SK-N-SH (cell line): ENCODE measurements at regions not wholly inside any gene's neighbourhood (a gene's known extent, or its start where the extent isn't known, plus 50 kb on each side); places are given as distances from the start of the nearest gene placed in this dataset.

Experiments
- CTCF ChIA-PET: fragments of 300-600, 350-600 bp; formaldehyde crosslinking; extraction: SDS; loops from one replicate; lab custom pipeline; 2021; lab: Yijun Ruan, JAX
- POLR2A ChIA-PET: fragments of 350-600 bp; sonication (Branson Sonifier 250); formaldehyde crosslinking; extraction: SDS; loops from one replicate; lab custom pipeline; 2020; ENCODE audit warnings: antibody characterized with exemption, inconsistent platforms; lab: Yijun Ruan, JAX
- DNase-seq: peaks from one replicate; pipeline ENCODE4 v3.0.0; 2012
- H2AFZ ChIP-seq: fragments of 200-600 bp; sonication (generic); 2 replicates; pipeline ENCODE4 v1.8.1; 2016; ENCODE audit warnings: antibody characterized with exemption, mild to moderate bottlenecking, low read depth
- H3F3A ChIP-seq: fragments of 200-600 bp; sonication (generic); replicated peaks from 2 replicates; pipeline ENCODE3; 2016; ENCODE audit warnings: antibody characterized with exemption, mild to moderate bottlenecking; ENCODE audit not compliant: insufficient read depth
- H3K27ac ChIP-seq, 2 experiments: fragments of 200-500 bp in 1 of 2; fragments of 200-600 bp in 1 of 2; sonication (Bioruptor generic) in 1 of 2; sonication (generic), shearing (Covaris generic) in 1 of 2; 2 replicates each; pipeline versions ENCODE4 v1.5.1 to v1.6.1; 2014 to 2016; ENCODE audit warnings: low read depth in 2 of 2, inconsistent platforms in 1 of 2, low read length in 1 of 2, mild to moderate bottlenecking in 1 of 2, mixed read lengths in 1 of 2
- H3K27me3 ChIP-seq: fragments of 200-600 bp; sonication (generic), shearing (Covaris generic); 2 replicates; pipeline ENCODE4 v1.6.1; 2016; ENCODE audit warnings: mixed run types; ENCODE audit not compliant: insufficient read depth
- H3K36me3 ChIP-seq, 2 experiments: fragments of 200-500 bp in 1 of 2; fragments of 200-600 bp in 1 of 2; sonication (Bioruptor generic) in 1 of 2; sonication (generic) in 1 of 2; replicated peaks in 1 of 2; 2 replicates each; pipeline versions ENCODE3 to v1.5.1; 2014 to 2016; ENCODE audit warnings: low read length in 1 of 2, mild to moderate bottlenecking in 1 of 2; ENCODE audit not compliant: insufficient read depth in 2 of 2, control insufficient read depth in 1 of 2
- H3K4me1 ChIP-seq, 2 experiments: fragments of 200-500 bp in 1 of 2; fragments of 200-600 bp in 1 of 2; sonication (Bioruptor generic) in 1 of 2; sonication (generic), shearing (Covaris generic) in 1 of 2; 2 replicates each; pipeline versions ENCODE4 v1.5.1 to v1.6.1; 2014 to 2016; ENCODE audit warnings: low read depth in 1 of 2, low read length in 1 of 2, mixed run types in 1 of 2; ENCODE audit not compliant: insufficient read depth in 2 of 2, control insufficient read depth in 1 of 2
- H3K4me2 ChIP-seq: fragments of 200-600 bp; sonication (generic), shearing (Covaris generic); 2 replicates; pipeline ENCODE4 v1.6.1; 2017; ENCODE audit warnings: mixed run types
- H3K4me3 ChIP-seq, 2 experiments: fragments of 200-500 bp in 1 of 2; fragments of 200-600 bp in 1 of 2; sonication (Bioruptor generic) in 1 of 2; sonication (generic), shearing (Covaris generic) in 1 of 2; 2 replicates each; pipeline versions ENCODE4 v1.5.1 to v1.8.1; 2014 to 2016; ENCODE audit warnings: low read depth in 2 of 2, inconsistent platforms in 1 of 2, low read length in 1 of 2, mild to moderate bottlenecking in 1 of 2, mixed read lengths in 1 of 2, moderate library complexity in 1 of 2
- H3K79me2 ChIP-seq: fragments of 200-600 bp; sonication (generic); 2 replicates; pipeline ENCODE4 v1.8.1; 2017; ENCODE audit warnings: mild to moderate bottlenecking; ENCODE audit not compliant: insufficient read depth
- H3K9ac ChIP-seq: fragments of 200-600 bp; sonication (generic); 2 replicates; pipeline ENCODE4 v1.6.1; 2017; ENCODE audit warnings: mixed run types
- H3K9me2 ChIP-seq: fragments of 200-600 bp; sonication (generic); 2 replicates; pipeline ENCODE4 v1.6.1; 2017; ENCODE audit warnings: mixed run types
- H3K9me3 ChIP-seq: fragments of 200-600 bp; sonication (generic); 2 replicates; pipeline ENCODE4 v1.6.1; 2017; ENCODE audit warnings: mixed run types, mild to moderate bottlenecking, moderate library complexity
- H4K20me1 ChIP-seq: fragments of 200-600 bp; sonication (generic); 2 replicates; pipeline ENCODE4 v1.6.1; 2017; ENCODE audit warnings: mild to moderate bottlenecking, mixed run types; ENCODE audit not compliant: insufficient read depth
- EZH2phosphoT487 ChIP-seq: fragments of 200-600 bp; sonication (generic); IDR thresholded peaks from 2 replicates; pipeline ENCODE4 v1.6.1; 2017; ENCODE audit warnings: low read depth, mixed run types, mild to moderate bottlenecking, antibody characterized with exemption, moderate library complexity, borderline replicate concordance
- FOSL2 ChIP-seq: IDR thresholded peaks from 2 replicates; pipeline ENCODE4 v1.4.0; 2012; ENCODE audit warnings: low read depth, mild to moderate bottlenecking, moderate library complexity, borderline replicate concordance
- FOXJ3 ChIP-seq: sonication (generic); formaldehyde crosslinking; IDR thresholded peaks from 2 replicates; pipeline ENCODE4 v1.5.1; 2020; ENCODE audit warnings: mild to moderate bottlenecking, missing genetic modification reagents
- GABPA ChIP-seq: IDR thresholded peaks from 2 replicates; pipeline ENCODE4 v1.4.0; 2012; ENCODE audit warnings: low read depth, mild to moderate bottlenecking
- JUND ChIP-seq: IDR thresholded peaks from 2 replicates; pipeline ENCODE4 v1.4.0; 2012
- RAD21 ChIP-seq: IDR thresholded peaks from 2 replicates; pipeline ENCODE4 v1.6.1; 2012; ENCODE audit warnings: mild to moderate bottlenecking, low read length
- RXRA ChIP-seq: IDR thresholded peaks from 2 replicates; pipeline ENCODE4 v1.4.0; 2012; ENCODE audit warnings: low read depth, mild to moderate bottlenecking, borderline replicate concordance
- TAF1 ChIP-seq: IDR thresholded peaks from 2 replicates; pipeline ENCODE4 v1.6.1; 2012; ENCODE audit warnings: low read depth, mild to moderate bottlenecking, low read length, moderate library complexity, borderline replicate concordance
- WGBS: methylation state at CpG from one replicate; pipeline ENCODE4 v1.1.6; 2017; ENCODE audit warnings: low lambda C conversion rate; 5-methylcytosine and 5-hydroxymethylcytosine counted together
- TF ChIP-seq, protein P1 (sequence below): fragments of 150-350 bp; IDR thresholded peaks from 2 replicates; pipeline ENCODE4 v1.6.1; 2016; ENCODE audit warnings: mild to moderate bottlenecking, low read depth, low read length
- TF ChIP-seq, protein P2 (sequence below): fragments of 150-350 bp; IDR thresholded peaks from 2 replicates; pipeline ENCODE4 v1.6.1; 2017; ENCODE audit warnings: antibody characterized with exemption, low read length, low read depth, borderline replicate concordance

GRCh38 chr16:5523829-5524228 lies 426.2 kb upstream of the EEF2KMT start:
- ChIA-PET POLR2A (no interaction called here), CTCF (interaction anchor here (1.0 kb wide), 1 partner anchor 12 kb away, joined by 3 read pairs; no protein-coding TSS in a partner anchor)
- TF ChIP-seq RAD21: no peak
- TF ChIP-seq FOSL2: no peak
- no peak for TF ChIP-seq TAF1
- TF ChIP-seq, protein P1, sequence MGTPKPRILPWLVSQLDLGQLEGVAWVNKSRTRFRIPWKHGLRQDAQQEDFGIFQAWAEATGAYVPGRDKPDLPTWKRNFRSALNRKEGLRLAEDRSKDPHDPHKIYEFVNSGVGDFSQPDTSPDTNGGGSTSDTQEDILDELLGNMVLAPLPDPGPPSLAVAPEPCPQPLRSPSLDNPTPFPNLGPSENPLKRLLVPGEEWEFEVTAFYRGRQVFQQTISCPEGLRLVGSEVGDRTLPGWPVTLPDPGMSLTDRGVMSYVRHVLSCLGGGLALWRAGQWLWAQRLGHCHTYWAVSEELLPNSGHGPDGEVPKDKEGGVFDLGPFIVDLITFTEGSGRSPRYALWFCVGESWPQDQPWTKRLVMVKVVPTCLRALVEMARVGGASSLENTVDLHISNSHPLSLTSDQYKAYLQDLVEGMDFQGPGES: no peak
- TF ChIP-seq, protein P2, sequence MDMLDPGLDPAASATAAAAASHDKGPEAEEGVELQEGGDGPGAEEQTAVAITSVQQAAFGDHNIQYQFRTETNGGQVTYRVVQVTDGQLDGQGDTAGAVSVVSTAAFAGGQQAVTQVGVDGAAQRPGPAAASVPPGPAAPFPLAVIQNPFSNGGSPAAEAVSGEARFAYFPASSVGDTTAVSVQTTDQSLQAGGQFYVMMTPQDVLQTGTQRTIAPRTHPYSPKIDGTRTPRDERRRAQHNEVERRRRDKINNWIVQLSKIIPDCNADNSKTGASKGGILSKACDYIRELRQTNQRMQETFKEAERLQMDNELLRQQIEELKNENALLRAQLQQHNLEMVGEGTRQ: no peak
- TF ChIP-seq FOXJ3 (CRISPR knock-in tag): no peak
- TF ChIP-seq EZH2phosphoT487: no peak
- TF ChIP-seq JUND: no peak
- TF ChIP-seq GABPA: no peak
- no peak for TF ChIP-seq RXRA
- no peaks in the 10 kb centered on the region for H3K27me3 ChIP-seq
- 61% methylated on average over 9 of the region's 10 CpGs for WGBS
- no peaks in the 10 kb centered on the region for H3K9me3 ChIP-seq
- no peak for DNase-seq
- H3K79me2 ChIP-seq: no peaks in the 10 kb centered on the region
- H3K36me3 ChIP-seq: no peaks in the 10 kb centered on the region
- no peak overlapping the region for H3K4me2 ChIP-seq
- H3K4me3 ChIP-seq: no peak overlapping the region
- no peak overlapping the region for H3K9ac ChIP-seq
- no peaks in the 10 kb centered on the region for H3F3A ChIP-seq
- no peaks in the 10 kb centered on the region for H3K9me2 ChIP-seq
- H4K20me1 ChIP-seq: no peaks in the 10 kb centered on the region
- no peak overlapping the region for H3K27ac ChIP-seq
- H3K4me1 ChIP-seq: no peaks in the 10 kb centered on the region; a peak in 1 of 4 replicates
- no peak overlapping the region for H2AFZ ChIP-seq

- POLR2A ChIA-PET: no interaction called here
- H4K20me1 ChIP-seq: no peaks in the 10 kb centered on the region
- CTCF ChIA-PET: interaction anchor here (1.4 to 1.6 kb wide), 2 partner anchors 11 to 58 kb away, joined by 4 read pairs; no protein-coding TSS in a partner anchor
- TF ChIP-seq GABPA (peak; percentile 29; the same call in 1 of the 2 replicates), RXRA (no peak)
- H3K4me1 ChIP-seq: no peaks in the 10 kb centered on the region
- H3K9me2 ChIP-seq: no peaks in the 10 kb centered on the region
- H3K79me2 ChIP-seq: no peaks in the 10 kb centered on the region
- H3K9me3 ChIP-seq: no peaks in the 10 kb centered on the region
- no peaks in the 10 kb centered on the region for H3K27me3 ChIP-seq
- H3F3A ChIP-seq: no peaks in the 10 kb centered on the region
- H3K4me2 ChIP-seq: no peak overlapping the region
- no peak for DNase-seq
- H3K36me3 ChIP-seq: no peaks in the 10 kb centered on the region
- no peak overlapping the region for H3K9ac ChIP-seq
- H3K27ac ChIP-seq: no peak overlapping the region
- H3K4me3 ChIP-seq: no peak overlapping the region
- no peak overlapping the region for H2AFZ ChIP-seq
Measured at GRCh38 chr16:5516115-5516514, 418.5 kb upstream of the EEF2KMT start.
